Colonic mucosa (tissue), 4 donors: ENCODE measurements at regions not wholly inside any gene's neighbourhood (a gene's known extent, or its start where the extent isn't known, plus 50 kb on each side); places are given as distances from the start of the nearest gene placed in this dataset.
"Not testable (repeated sequence)": the region's sequence is repeated elsewhere in the genome, so short reads cannot be mapped to it uniquely, and the experiment has no call there.

ENCODE experiments used
- DNase-seq: peaks from one replicate; pipeline ENCODE4 v3.0.0-alpha.2; 2020
- H3K27ac ChIP-seq: fragments of 200-600 bp; one replicate; pipeline ENCODE4 v1.8.0; 2021
- H3K27me3 ChIP-seq: fragments of 200-600 bp; one replicate; pipeline ENCODE4 v1.8.0; 2021
- H3K36me3 ChIP-seq: fragments of 200-600 bp; one replicate; pipeline ENCODE4 v1.8.0; 2021
- H3K4me1 ChIP-seq: fragments of 200-600 bp; one replicate; pipeline ENCODE4 v1.8.0; 2021; ENCODE audit warnings: mild to moderate bottlenecking
- H3K4me3 ChIP-seq: fragments of 200-600 bp; one replicate; pipeline ENCODE4 v1.8.0; 2021
- H3K9ac ChIP-seq, 2 donors: one replicate each; pipeline ENCODE4 v1.7.0; 2013; ENCODE audit warnings: control low read depth in 2 of 2, low read depth in 2 of 2, low read length in 2 of 2
- H3K9me3 ChIP-seq: fragments of 200-600 bp; one replicate; pipeline ENCODE4 v1.8.0; 2021
- intact Hi-C: fragments of 100-400 bp; cut with DNase I; formaldehyde crosslinking; loops from one replicate; pipeline ENCODE4 v1.14.1; 2022
- TF ChIP-seq, protein P1 (sequence below): fragments of 200-600 bp; IDR thresholded peaks from one replicate; pipeline ENCODE4 v1.8.0; 2022; ENCODE audit warnings: antibody characterized with exemption, mild to moderate bottlenecking
- donor health status: healthy.
- donor health status: DM: no; HTN: no; CAD: no.
- donor health status: DM: no; HTN: no; CAD: no.

DNA sequence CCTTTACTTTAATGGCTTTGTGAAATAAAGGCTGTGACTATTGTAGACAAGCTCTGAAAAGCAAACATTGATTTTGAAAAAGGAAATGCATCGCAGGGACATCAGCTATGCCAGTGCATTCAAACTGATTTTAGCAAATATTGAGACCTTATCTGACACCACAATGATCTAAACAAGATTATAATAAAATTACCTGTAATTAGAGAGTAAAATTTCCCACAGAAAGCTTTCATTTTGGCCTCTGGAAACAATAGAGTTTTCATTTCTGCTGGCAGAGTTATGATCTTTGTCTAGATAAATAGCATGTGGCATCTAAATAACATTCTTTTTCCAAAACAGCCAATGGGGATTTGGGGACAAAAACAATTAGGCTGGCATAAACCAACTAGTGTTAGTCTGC, 650.4 kb upstream of the PRMT6 start:
- intact Hi-C loops = no loop called here
- H3K9ac ChIP-seq = no peak overlapping the region

DNA sequence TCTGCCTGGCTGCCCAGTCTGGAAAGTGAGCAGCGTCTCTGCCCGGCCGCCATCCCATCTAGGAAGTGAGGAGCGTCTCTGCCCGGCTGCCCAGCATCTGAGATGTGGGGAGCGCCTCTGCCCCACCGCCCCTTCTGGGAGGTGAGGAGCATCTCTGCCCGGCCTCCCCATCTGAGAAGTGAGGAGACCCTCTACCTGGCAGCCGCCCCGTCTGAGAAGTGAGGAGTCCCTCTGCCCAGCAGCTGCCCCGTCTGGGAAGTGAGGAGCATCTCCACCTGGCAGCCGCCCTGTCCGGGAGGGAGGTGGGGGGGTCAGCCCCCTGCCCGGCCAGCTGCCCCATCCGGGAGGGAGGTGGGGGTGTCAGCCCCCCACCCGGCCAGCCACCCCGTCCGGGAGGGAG, 644.2 kb upstream of the PRMT6 start:
- H3K27ac ChIP-seq, intact Hi-C loops, DNase-seq: not testable (repeated sequence)

More for the DNA sequence above, 650.4 kb upstream of the PRMT6 start:
- Histone ChIP-seq H3K36me3 (no peaks in the 10 kb centered on the region), H3K4me3 (no peak overlapping the region), H3K27me3 (no peaks in the 10 kb centered on the region), H3K4me1 (no peaks in the 10 kb centered on the region), H3K9me3 (no peaks in the 10 kb centered on the region), H3K27ac (no peak overlapping the region)
- DNase-seq = no peak
- TF ChIP-seq, protein P1, sequence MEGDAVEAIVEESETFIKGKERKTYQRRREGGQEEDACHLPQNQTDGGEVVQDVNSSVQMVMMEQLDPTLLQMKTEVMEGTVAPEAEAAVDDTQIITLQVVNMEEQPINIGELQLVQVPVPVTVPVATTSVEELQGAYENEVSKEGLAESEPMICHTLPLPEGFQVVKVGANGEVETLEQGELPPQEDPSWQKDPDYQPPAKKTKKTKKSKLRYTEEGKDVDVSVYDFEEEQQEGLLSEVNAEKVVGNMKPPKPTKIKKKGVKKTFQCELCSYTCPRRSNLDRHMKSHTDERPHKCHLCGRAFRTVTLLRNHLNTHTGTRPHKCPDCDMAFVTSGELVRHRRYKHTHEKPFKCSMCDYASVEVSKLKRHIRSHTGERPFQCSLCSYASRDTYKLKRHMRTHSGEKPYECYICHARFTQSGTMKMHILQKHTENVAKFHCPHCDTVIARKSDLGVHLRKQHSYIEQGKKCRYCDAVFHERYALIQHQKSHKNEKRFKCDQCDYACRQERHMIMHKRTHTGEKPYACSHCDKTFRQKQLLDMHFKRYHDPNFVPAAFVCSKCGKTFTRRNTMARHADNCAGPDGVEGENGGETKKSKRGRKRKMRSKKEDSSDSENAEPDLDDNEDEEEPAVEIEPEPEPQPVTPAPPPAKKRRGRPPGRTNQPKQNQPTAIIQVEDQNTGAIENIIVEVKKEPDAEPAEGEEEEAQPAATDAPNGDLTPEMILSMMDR = no peak

DNA sequence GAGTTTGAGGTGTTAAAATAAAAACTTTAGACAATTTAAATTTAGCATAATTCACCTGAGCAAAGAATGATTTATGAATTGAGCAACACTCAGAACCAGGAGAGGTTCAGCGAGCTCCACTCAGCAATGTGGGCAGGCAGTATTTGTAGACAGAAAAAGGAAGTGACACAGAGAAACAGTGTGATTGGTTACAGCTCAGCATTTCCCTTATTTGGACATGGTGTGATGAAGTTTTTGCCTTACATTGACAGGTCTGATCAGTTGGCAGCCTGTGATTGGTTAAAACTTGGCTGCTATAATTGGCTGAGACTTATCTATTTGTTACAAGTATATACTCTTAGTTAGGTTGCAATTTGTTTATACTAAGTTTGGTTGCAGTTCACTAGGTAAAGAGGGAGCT, 621.2 kb upstream of the PRMT6 start:
- TF ChIP-seq, protein P1 = no peak
- H3K9me3 ChIP-seq = no peaks in the 10 kb centered on the region
- H3K27me3 ChIP-seq = no peaks in the 10 kb centered on the region
- H3K4me1 ChIP-seq = no peaks in the 10 kb centered on the region
- no peaks in the 10 kb centered on the region for H3K36me3 ChIP-seq
- intact Hi-C loops = no loop called here
- H3K4me3 ChIP-seq = no peak overlapping the region
- no peak overlapping the region for H3K27ac ChIP-seq
- no peak overlapping the region for H3K9ac ChIP-seq
- no peak for DNase-seq

More for the DNA sequence above, 644.2 kb upstream of the PRMT6 start:
- H3K36me3 ChIP-seq, H3K27me3 ChIP-seq, H3K9me3 ChIP-seq, H3K4me3 ChIP-seq, H3K9ac ChIP-seq, H3K4me1 ChIP-seq: not testable (repeated sequence)

DNA sequence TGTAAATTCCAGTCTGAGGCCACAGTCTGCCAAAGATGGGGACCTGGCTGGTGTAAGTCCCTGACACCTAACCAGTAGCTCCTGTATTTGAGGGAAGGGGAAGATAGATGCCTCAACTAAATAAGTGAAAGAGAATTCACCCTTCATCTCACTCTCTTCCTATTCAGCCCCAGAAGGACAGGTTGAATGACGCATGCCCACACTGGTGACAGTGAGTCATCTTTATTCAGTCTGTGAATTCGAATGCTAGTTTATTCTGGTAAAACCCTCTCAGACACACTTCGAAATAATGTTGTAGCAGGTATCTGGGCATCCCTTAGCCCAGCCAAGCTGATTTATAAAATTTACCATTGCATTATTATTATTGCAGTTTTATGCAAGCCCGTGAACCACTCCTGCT, 617.0 kb upstream of the PRMT6 start:
- no peak overlapping the region for H3K4me3 ChIP-seq
- no peak for DNase-seq
- intact Hi-C loops = no loop called here
- H3K4me1 ChIP-seq = no peaks in the 10 kb centered on the region
- no peaks in the 10 kb centered on the region for H3K36me3 ChIP-seq
- H3K27me3 ChIP-seq = no peaks in the 10 kb centered on the region
- H3K27ac ChIP-seq = no peak overlapping the region
- H3K9me3 ChIP-seq = no peaks in the 10 kb centered on the region
- no peak overlapping the region for H3K9ac ChIP-seq
- TF ChIP-seq, protein P1 = no peak

DNA sequence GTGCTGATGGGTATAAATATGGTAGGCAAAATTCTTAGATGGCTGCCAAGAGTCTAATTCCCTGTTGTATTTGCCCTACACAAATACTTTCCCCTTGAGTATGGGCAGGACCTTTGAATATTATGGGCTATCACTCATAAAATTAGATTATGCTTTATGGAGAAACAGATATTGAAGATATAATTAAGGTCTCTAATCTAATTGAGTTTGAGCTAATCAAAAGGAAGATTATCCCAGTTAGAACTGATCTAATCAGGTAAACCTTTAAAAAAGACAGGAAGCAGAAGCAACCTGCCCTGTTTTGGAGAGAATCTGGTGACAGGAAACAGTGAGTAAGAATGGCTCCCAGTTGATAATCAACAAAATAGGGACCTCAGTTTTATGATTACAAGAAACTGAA, 609.0 kb upstream of the PRMT6 start:
- Histone ChIP-seq H3K27ac (no peak overlapping the region), H3K4me1 (no peaks in the 10 kb centered on the region), H3K9me3 (no peaks in the 10 kb centered on the region), H3K9ac (no peak overlapping the region), H3K27me3 (no peaks in the 10 kb centered on the region), H3K4me3 (no peak overlapping the region), H3K36me3 (no peaks in the 10 kb centered on the region)
- TF ChIP-seq, protein P1 = no peak
- DNase-seq = no peak
- intact Hi-C loops = no loop called here

DNA sequence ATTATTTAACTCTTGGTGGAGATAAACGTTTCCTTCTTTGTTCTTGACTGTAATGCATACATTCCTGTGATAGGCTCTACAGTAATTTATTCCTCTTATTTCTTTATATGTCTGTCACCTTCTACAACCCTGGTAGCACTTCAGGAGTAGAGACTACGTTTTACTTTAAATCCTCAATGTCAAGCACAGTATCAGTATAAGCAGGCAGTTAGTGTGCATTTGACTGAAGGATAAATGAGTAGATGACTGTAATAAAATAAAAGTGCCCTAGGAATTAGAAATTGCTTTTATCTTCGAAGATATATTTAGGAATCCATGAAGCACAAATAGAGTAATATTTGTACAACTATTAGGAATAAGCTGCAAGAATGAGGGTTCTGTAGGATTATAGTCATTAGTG, 599.6 kb upstream of the PRMT6 start:
- Histone ChIP-seq H3K9me3 (no peaks in the 10 kb centered on the region), H3K27ac (no peak overlapping the region), H3K27me3 (no peaks in the 10 kb centered on the region), H3K4me1 (no peaks in the 10 kb centered on the region), H3K36me3 (no peaks in the 10 kb centered on the region), H3K9ac (no peak overlapping the region), H3K4me3 (no peak overlapping the region)
- intact Hi-C loops = no loop called here
- TF ChIP-seq, protein P1 = no peak
- no peak for DNase-seq
